ENCODE measurements at regions not wholly inside any gene's neighbourhood (a gene's known extent, or its start where the extent isn't known, plus 50 kb on each side); places are given as distances from the start of the nearest gene placed in this dataset.
"Not testable (repeated sequence)": the region's sequence is repeated elsewhere in the genome, so short reads cannot be mapped to it uniquely, and the experiment has no call there.

DNA sequence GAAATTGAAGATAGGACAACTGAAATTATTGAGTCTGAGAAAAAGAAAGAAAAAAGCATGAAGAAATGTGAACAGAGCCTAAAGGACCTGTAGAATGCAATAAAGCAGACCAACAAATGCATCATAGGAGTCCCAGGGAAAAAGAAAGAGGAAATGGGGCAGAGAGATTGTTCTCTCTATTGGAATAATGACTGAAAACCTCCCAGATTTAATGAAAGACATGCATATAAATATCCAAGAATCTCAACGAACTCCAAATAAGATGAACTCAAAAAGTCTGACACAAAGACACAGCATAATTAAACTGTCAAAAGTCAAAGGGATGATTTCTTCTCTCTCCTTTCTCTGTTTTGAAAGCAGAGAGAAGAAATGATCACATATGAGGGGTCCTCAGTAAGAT lies 124.7 kb downstream of the MEX3B start:
- no peak overlapping the region for H3K4me3 Mint-ChIP-seq
- ChIA-PET CTCF (no interaction called here), POLR2A (no interaction called here)
- no peaks in the 10 kb centered on the region; the same call in 1 of the 2 replicates for H3K27me3 Mint-ChIP-seq (ENCODE audit: low read depth)
- peaks cover 51% of the 10 kb centered on the region for H3K9me3 Mint-ChIP-seq
- no peak for DNase-seq (ENCODE audit: low spot score)
- TF ChIP-seq, protein P1, sequence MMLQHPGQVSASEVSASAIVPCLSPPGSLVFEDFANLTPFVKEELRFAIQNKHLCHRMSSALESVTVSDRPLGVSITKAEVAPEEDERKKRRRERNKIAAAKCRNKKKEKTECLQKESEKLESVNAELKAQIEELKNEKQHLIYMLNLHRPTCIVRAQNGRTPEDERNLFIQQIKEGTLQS (CRISPR knock-in tag; conservative IDR thresholded peaks at IDR 0.05), result no peak
- TF ChIP-seq, protein P2, sequence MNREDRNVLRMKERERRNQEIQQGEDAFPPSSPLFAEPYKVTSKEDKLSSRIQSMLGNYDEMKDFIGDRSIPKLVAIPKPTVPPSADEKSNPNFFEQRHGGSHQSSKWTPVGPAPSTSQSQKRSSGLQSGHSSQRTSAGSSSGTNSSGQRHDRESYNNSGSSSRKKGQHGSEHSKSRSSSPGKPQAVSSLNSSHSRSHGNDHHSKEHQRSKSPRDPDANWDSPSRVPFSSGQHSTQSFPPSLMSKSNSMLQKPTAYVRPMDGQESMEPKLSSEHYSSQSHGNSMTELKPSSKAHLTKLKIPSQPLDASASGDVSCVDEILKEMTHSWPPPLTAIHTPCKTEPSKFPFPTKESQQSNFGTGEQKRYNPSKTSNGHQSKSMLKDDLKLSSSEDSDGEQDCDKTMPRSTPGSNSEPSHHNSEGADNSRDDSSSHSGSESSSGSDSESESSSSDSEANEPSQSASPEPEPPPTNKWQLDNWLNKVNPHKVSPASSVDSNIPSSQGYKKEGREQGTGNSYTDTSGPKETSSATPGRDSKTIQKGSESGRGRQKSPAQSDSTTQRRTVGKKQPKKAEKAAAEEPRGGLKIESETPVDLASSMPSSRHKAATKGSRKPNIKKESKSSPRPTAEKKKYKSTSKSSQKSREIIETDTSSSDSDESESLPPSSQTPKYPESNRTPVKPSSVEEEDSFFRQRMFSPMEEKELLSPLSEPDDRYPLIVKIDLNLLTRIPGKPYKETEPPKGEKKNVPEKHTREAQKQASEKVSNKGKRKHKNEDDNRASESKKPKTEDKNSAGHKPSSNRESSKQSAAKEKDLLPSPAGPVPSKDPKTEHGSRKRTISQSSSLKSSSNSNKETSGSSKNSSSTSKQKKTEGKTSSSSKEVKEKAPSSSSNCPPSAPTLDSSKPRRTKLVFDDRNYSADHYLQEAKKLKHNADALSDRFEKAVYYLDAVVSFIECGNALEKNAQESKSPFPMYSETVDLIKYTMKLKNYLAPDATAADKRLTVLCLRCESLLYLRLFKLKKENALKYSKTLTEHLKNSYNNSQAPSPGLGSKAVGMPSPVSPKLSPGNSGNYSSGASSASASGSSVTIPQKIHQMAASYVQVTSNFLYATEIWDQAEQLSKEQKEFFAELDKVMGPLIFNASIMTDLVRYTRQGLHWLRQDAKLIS (CRISPR knock-in tag; IDR thresholded peaks at IDR 0.05; ENCODE audit: borderline replicate concordance), result no peak
- no peak for TF ChIP-seq HMGXB4 (CRISPR knock-in tag; IDR thresholded peaks at IDR 0.05)
- TF ChIP-seq, protein P3, sequence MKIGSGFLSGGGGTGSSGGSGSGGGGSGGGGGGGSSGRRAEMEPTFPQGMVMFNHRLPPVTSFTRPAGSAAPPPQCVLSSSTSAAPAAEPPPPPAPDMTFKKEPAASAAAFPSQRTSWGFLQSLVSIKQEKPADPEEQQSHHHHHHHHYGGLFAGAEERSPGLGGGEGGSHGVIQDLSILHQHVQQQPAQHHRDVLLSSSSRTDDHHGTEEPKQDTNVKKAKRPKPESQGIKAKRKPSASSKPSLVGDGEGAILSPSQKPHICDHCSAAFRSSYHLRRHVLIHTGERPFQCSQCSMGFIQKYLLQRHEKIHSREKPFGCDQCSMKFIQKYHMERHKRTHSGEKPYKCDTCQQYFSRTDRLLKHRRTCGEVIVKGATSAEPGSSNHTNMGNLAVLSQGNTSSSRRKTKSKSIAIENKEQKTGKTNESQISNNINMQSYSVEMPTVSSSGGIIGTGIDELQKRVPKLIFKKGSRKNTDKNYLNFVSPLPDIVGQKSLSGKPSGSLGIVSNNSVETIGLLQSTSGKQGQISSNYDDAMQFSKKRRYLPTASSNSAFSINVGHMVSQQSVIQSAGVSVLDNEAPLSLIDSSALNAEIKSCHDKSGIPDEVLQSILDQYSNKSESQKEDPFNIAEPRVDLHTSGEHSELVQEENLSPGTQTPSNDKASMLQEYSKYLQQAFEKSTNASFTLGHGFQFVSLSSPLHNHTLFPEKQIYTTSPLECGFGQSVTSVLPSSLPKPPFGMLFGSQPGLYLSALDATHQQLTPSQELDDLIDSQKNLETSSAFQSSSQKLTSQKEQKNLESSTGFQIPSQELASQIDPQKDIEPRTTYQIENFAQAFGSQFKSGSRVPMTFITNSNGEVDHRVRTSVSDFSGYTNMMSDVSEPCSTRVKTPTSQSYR (CRISPR knock-in tag; IDR thresholded peaks at IDR 0.05), result no peak
- H3K27ac Mint-ChIP-seq, result no peak overlapping the region
- H3K4me1 Mint-ChIP-seq, result no peaks in the 10 kb centered on the region
- H3K36me3 Mint-ChIP-seq, result peaks cover 44% of the 10 kb centered on the region
- no peak for ATAC-seq

GRCh38 chr15:81918767-81919166 lies 127.1 kb downstream of the MEX3B start:
- DNase-seq (ENCODE audit: low spot score); H3K27me3 Mint-ChIP-seq (ENCODE audit: low read depth); H3K4me1 Mint-ChIP-seq; CTCF ChIA-PET; H3K4me3 Mint-ChIP-seq; ATAC-seq; POLR2A ChIA-PET; H3K27ac Mint-ChIP-seq: not testable (repeated sequence)
- Mint-ChIP-seq H3K9me3 (peaks cover 51% of the 10 kb centered on the region), H3K36me3 (peaks cover 44% of the 10 kb centered on the region)

- CTCF ChIA-PET, result no interaction called here
- POLR2A ChIA-PET, result no interaction called here
Observed at GRCh38 chr15:81916451-81916850, 129.4 kb downstream of the MEX3B start.

More at GRCh38 chr15:81916451-81916850, 129.4 kb downstream of the MEX3B start:
- Mint-ChIP-seq H3K4me3 (no peak overlapping the region), H3K4me1 (peaks cover 10% of the 10 kb centered on the region), H3K36me3 (peaks cover 44% of the 10 kb centered on the region), H3K27me3 (ENCODE audit: low read depth) (no peaks in the 10 kb centered on the region; the same call in 1 of the 2 replicates), H3K9me3 (peaks cover 49% of the 10 kb centered on the region), H3K27ac (no peak overlapping the region)
- TF ChIP-seq, protein P2 (CRISPR knock-in tag; IDR thresholded peaks at IDR 0.05; ENCODE audit: borderline replicate concordance), result no peak
- TF ChIP-seq NFE2L1 (CRISPR knock-in tag; IDR thresholded peaks at IDR 0.05) (no peak), CDX4 (CRISPR knock-in tag; IDR thresholded peaks at IDR 0.05; ENCODE audit: borderline replicate concordance) (no peak), ZNF671 (CRISPR knock-in tag; IDR thresholded peaks at IDR 0.05) (no peak), MXD4 (CRISPR knock-in tag; IDR thresholded peaks at IDR 0.05; ENCODE audit: borderline replicate concordance) (no peak), KAT7 (CRISPR knock-in tag; IDR thresholded peaks at IDR 0.05; ENCODE audit: borderline replicate concordance) (no peak), ZNF121 (CRISPR knock-in tag; IDR thresholded peaks at IDR 0.05) (no peak), EMX1 (CRISPR knock-in tag; IDR thresholded peaks at IDR 0.05) (no peak), RELA (CRISPR knock-in tag; IDR thresholded peaks at IDR 0.05; ENCODE audit: borderline replicate concordance) (no peak), ZNF219 (CRISPR knock-in tag; IDR thresholded peaks at IDR 0.05; ENCODE audit: borderline replicate concordance) (no peak)
- TF ChIP-seq, protein P4, sequence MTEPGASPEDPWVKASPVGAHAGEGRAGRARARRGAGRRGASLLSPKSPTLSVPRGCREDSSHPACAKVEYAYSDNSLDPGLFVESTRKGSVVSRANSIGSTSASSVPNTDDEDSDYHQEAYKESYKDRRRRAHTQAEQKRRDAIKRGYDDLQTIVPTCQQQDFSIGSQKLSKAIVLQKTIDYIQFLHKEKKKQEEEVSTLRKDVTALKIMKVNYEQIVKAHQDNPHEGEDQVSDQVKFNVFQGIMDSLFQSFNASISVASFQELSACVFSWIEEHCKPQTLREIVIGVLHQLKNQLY (CRISPR knock-in tag; IDR thresholded peaks at IDR 0.05), result no peak
- no peak for ATAC-seq
- DNase-seq (ENCODE audit: low spot score), result no peak
